SH-SY5Y (cell line): ENCODE measurements at regions not wholly inside any gene's neighbourhood (a gene's known extent, or its start where the extent isn't known, plus 50 kb on each side); places are given as distances from the start of the nearest gene placed in this dataset.

Source experiments
- GATA2 ChIP-seq: IDR thresholded peaks from 2 replicates; pipeline ENCODE4 v1.6.1; 2011; ENCODE audit warnings: mild to moderate bottlenecking, low read depth, low read length
- GATA3 ChIP-seq: IDR thresholded peaks from 2 replicates; pipeline ENCODE4 v1.6.1; 2011; ENCODE audit warnings: low read depth, mild to moderate bottlenecking, low read length, moderate library complexity

GRCh38 chr13:106701771-106702341 lies 133.9 kb upstream of the ARGLU1 start:
- no peak for TF ChIP-seq GATA2
- TF ChIP-seq GATA3: no peak
